Prostate gland (tissue), 2 donors: ENCODE measurements at regions not wholly inside any gene's neighbourhood (a gene's known extent, or its start where the extent isn't known, plus 50 kb on each side); places are given as distances from the start of the nearest gene placed in this dataset.

Source experiments
- CTCF ChIP-seq, 4 experiments: fragments of 200-600 bp in 2 of 4; fragments of 450-650 bp in 2 of 4; sonication (generic) in 2 of 4; IDR thresholded peaks; 1 replicate in 3 of 4; 2 replicates in 1 of 4; pipeline ENCODE4 v1.5.1; 2016 to 2019; ENCODE audit warnings: antibody characterized with exemption in 4 of 4, mild to moderate bottlenecking in 2 of 4, moderate library complexity in 2 of 4
- POLR2A ChIP-seq: fragments of 450-650 bp; IDR thresholded peaks from one replicate; pipeline ENCODE4 v1.6.1; 2016; ENCODE audit warnings: antibody characterized with exemption, mild to moderate bottlenecking

GRCh38 chr12:103178366-103179080 is 221.0 kb downstream of the ASCL1 start:
- TF ChIP-seq CTCF (IDR thresholded peaks at IDR 0.05), result no peak
- no peak for TF ChIP-seq POLR2A
